H1 (cell line): ENCODE measurements at regions not wholly inside any gene's neighbourhood (a gene's known extent, or its start where the extent isn't known, plus 50 kb on each side); places are given as distances from the start of the nearest gene placed in this dataset.

ENCODE experiments used
- CTCF ChIA-PET: fragments of 300-600 bp; sonication (Branson Sonifier 250); formaldehyde crosslinking; loops from one replicate; lab custom pipeline; 2021; ENCODE audit not compliant: partially characterized antibody; lab: Charles Lee
- POLR2A ChIA-PET: fragments of 300-600 bp; sonication (Branson Sonifier 250); formaldehyde crosslinking; loops from one replicate; lab custom pipeline; 2021; ENCODE audit warnings: inconsistent platforms; ENCODE audit not compliant: partially characterized antibody; lab: Charles Lee
- DNase-seq, 2 experiments: peaks; one replicate each; pipeline versions ENCODE4 v3.0.0 to v3.0.0-alpha.2; 2010 to 2022; ENCODE audit warnings: low spot score in 2 of 2, low read depth in 1 of 2, mixed read lengths in 1 of 2
- FAIRE-seq: peaks from 2 replicates; lab custom pipeline; 2011; peaks lifted over from hg19 to GRCh38; lab: Jason Lieb, UNC
- H2AFZ ChIP-seq: 2 replicates; pipeline ENCODE4 v1.8.1; 2012; ENCODE audit warnings: low read length, inconsistent platforms
- H2AK5ac ChIP-seq: 2 replicates; pipeline ENCODE4 v1.6.1; 2013; ENCODE audit warnings: low read depth, low read length
- H2BK120ac ChIP-seq: replicated peaks from 2 replicates; pipeline ENCODE3; 2013; ENCODE audit warnings: low read depth, low read length, inconsistent platforms
- H2BK12ac ChIP-seq: 2 replicates; pipeline ENCODE4 v1.6.1; 2013; ENCODE audit warnings: low read depth, low read length
- H2BK15ac ChIP-seq: 2 replicates; pipeline ENCODE4 v1.6.1; 2013; ENCODE audit warnings: low read length
- H2BK20ac ChIP-seq: 2 replicates; pipeline ENCODE4 v1.6.1; 2013; ENCODE audit warnings: low read length
- H2BK5ac ChIP-seq: 2 replicates; pipeline ENCODE4 v1.6.1; 2013; ENCODE audit warnings: low read depth, low read length
- H3K14ac ChIP-seq: 2 replicates; pipeline ENCODE4 v1.6.1; 2013; ENCODE audit warnings: inconsistent platforms; ENCODE audit not compliant: insufficient read length
- H3K18ac ChIP-seq: 2 replicates; pipeline ENCODE4 v1.6.1; 2013; ENCODE audit warnings: low read length; ENCODE audit errors: extremely low read depth
- H3K23ac ChIP-seq: 2 replicates; pipeline ENCODE4 v1.6.1; 2013; ENCODE audit warnings: inconsistent platforms; ENCODE audit not compliant: insufficient read length
- H3K23me2 ChIP-seq: 2 replicates; pipeline ENCODE4 v1.6.1; 2013; ENCODE audit warnings: low read depth, low read length
- H3K27ac ChIP-seq: 2 replicates; pipeline ENCODE4 v1.6.1; 2011; ENCODE audit warnings: low read depth, low read length, inconsistent platforms
- H3K27me3 ChIP-seq, 4 experiments: replicated peaks in 1 of 4; 1 replicate in 1 of 4; 2 replicates in 3 of 4; pipeline versions ENCODE4 v1.6.1 to v1.8.1; 2011 to 2013; ENCODE audit warnings: low read length in 3 of 4, mild to moderate bottlenecking in 3 of 4, inconsistent platforms in 2 of 4, mixed read lengths in 2 of 4, moderate library complexity in 1 of 4; ENCODE audit not compliant: control insufficient read depth in 3 of 4, insufficient read depth in 3 of 4; ENCODE audit errors: extremely low read depth in 1 of 4
- H3K36me3 ChIP-seq, 4 experiments: 2 replicates each; pipeline versions ENCODE4 v1.6.1 to v1.8.1; 2011 to 2013; ENCODE audit warnings: mild to moderate bottlenecking in 4 of 4, low read length in 3 of 4, moderate library complexity in 2 of 4, control low read depth in 1 of 4, inconsistent platforms in 1 of 4; ENCODE audit not compliant: insufficient read depth in 4 of 4, control insufficient read depth in 2 of 4
- H3K4ac ChIP-seq: replicated peaks from 2 replicates; pipeline ENCODE3; 2013; ENCODE audit warnings: low read length, low read depth, mixed read lengths, inconsistent platforms; ENCODE audit not compliant: insufficient read length
- H3K4me1 ChIP-seq, 4 experiments: replicated peaks in 1 of 4; 1 replicate in 1 of 4; 2 replicates in 3 of 4; pipeline versions ENCODE4 v1.6.1 to v1.8.1; 2011 to 2013; ENCODE audit warnings: low read length in 3 of 4, inconsistent platforms in 2 of 4, mixed read lengths in 1 of 4; ENCODE audit not compliant: insufficient read depth in 4 of 4, control insufficient read depth in 3 of 4
- H3K4me2 ChIP-seq, 2 experiments: 2 replicates each; pipeline versions ENCODE4 v1.6.1 to v1.8.1; 2011 to 2013; ENCODE audit warnings: low read depth in 2 of 2, low read length in 2 of 2, control low read depth in 1 of 2, inconsistent platforms in 1 of 2, mild to moderate bottlenecking in 1 of 2; ENCODE audit not compliant: insufficient read depth in 1 of 2
- H3K4me3 ChIP-seq, 4 experiments: fragments of 200-600, 300-600 bp in 1 of 4; sonication (generic), shearing (Covaris generic), sonication (Bioruptor Twin) in 1 of 4; 2 replicates each; pipeline versions ENCODE4 v1.5.1 to v1.8.1; 2011 to 2016; ENCODE audit warnings: low read length in 4 of 4, low read depth in 3 of 4, control low read depth in 2 of 4, inconsistent platforms in 2 of 4, mild to moderate bottlenecking in 2 of 4, mixed read lengths in 1 of 4, moderate library complexity in 1 of 4; ENCODE audit not compliant: insufficient read depth in 2 of 4; ENCODE audit errors: extremely low read depth in 1 of 4
- H3K56ac ChIP-seq: replicated peaks from 2 replicates; pipeline ENCODE3; 2013; ENCODE audit warnings: low read depth, mild to moderate bottlenecking, mixed read lengths, low read length, inconsistent platforms; ENCODE audit not compliant: insufficient read length
- H3K79me1 ChIP-seq: 2 replicates; pipeline ENCODE4 v1.6.1; 2013; ENCODE audit warnings: low read depth, low read length, control low read depth
- H3K79me2 ChIP-seq, 2 experiments: 2 replicates each; pipeline versions ENCODE4 v1.6.1 to v1.8.1; 2012 to 2013; ENCODE audit warnings: low read length in 2 of 2, mild to moderate bottlenecking in 2 of 2, inconsistent platforms in 1 of 2; ENCODE audit not compliant: insufficient read depth in 2 of 2, control insufficient read depth in 1 of 2
- H3K9ac ChIP-seq, 4 experiments: replicated peaks in 1 of 4; 1 replicate in 1 of 4; 2 replicates in 3 of 4; pipeline versions ENCODE4 v1.6.1 to v1.8.1; 2011 to 2013; ENCODE audit warnings: low read depth in 3 of 4, low read length in 3 of 4, control low read depth in 2 of 4, mild to moderate bottlenecking in 2 of 4, moderate library complexity in 2 of 4, inconsistent platforms in 1 of 4; ENCODE audit errors: extremely low read depth in 1 of 4
- H3K9me3 ChIP-seq, 2 experiments: 2 replicates each; pipeline versions ENCODE4 v1.6.1 to v1.8.1; 2012 to 2013; ENCODE audit warnings: mild to moderate bottlenecking in 2 of 2, moderate library complexity in 2 of 2, control low read depth in 1 of 2, inconsistent platforms in 1 of 2, low read depth in 1 of 2, low read length in 1 of 2, mixed read lengths in 1 of 2; ENCODE audit not compliant: insufficient read depth in 2 of 2
- H4K20me1 ChIP-seq, 2 experiments: replicated peaks in 1 of 2; 2 replicates each; pipeline versions ENCODE3 to v1.8.1; 2011 to 2013; ENCODE audit warnings: inconsistent platforms in 2 of 2, low read length in 2 of 2, mild to moderate bottlenecking in 1 of 2; ENCODE audit not compliant: insufficient read depth in 2 of 2, control insufficient read depth in 1 of 2
- H4K5ac ChIP-seq: 2 replicates; pipeline ENCODE4 v1.6.1; 2013; ENCODE audit warnings: low read length, low read depth, mixed read lengths, inconsistent platforms; ENCODE audit not compliant: insufficient read length
- H4K8ac ChIP-seq: 2 replicates; pipeline ENCODE4 v1.8.0; 2013; ENCODE audit warnings: mild to moderate bottlenecking, moderate library complexity, low read length, inconsistent platforms; ENCODE audit not compliant: insufficient read depth; ENCODE audit errors: extremely low read depth
- H4K91ac ChIP-seq: replicated peaks from 2 replicates; pipeline ENCODE3; 2013; ENCODE audit warnings: low read length, mixed read lengths, inconsistent platforms; ENCODE audit not compliant: insufficient read length
- BCL11A ChIP-seq, 2 experiments: IDR thresholded peaks; one replicate each; pipeline ENCODE4 v1.6.1; 2011; ENCODE audit warnings: low read depth in 2 of 2, low read length in 2 of 2, mild to moderate bottlenecking in 2 of 2
- CBX5 ChIP-seq: fragments of 300-800, 300-1000 bp; sonication (generic); IDR thresholded peaks from 2 replicates; pipeline ENCODE4 v1.7.1; 2016; ENCODE audit warnings: antibody characterized with exemption, low read length, low read depth
- CEBPB ChIP-seq: IDR thresholded peaks from 2 replicates; pipeline ENCODE4 v1.6.1; 2012; ENCODE audit warnings: low read depth, low read length
- CHD2 ChIP-seq: IDR thresholded peaks from 2 replicates; pipeline ENCODE4 v1.6.1; 2012; ENCODE audit warnings: low read length, improper control_type of control experiment
- EGR1 ChIP-seq: IDR thresholded peaks from 2 replicates; pipeline ENCODE4 v1.6.1; 2011; ENCODE audit warnings: low read depth, low read length, borderline replicate concordance
- EP300 ChIP-seq, 2 experiments: IDR thresholded peaks; 1 replicate in 1 of 2; 2 replicates in 1 of 2; pipeline ENCODE4 v1.6.1; 2011 to 2012; ENCODE audit warnings: low read depth in 2 of 2, low read length in 2 of 2, mild to moderate bottlenecking in 2 of 2, borderline replicate concordance in 1 of 2, inconsistent platforms in 1 of 2, moderate library complexity in 1 of 2
- KDM1A ChIP-seq: fragments of 200-600, 300-600 bp; sonication (generic); IDR thresholded peaks from 2 replicates; pipeline ENCODE4 v1.7.1; 2016; ENCODE audit warnings: mild to moderate bottlenecking, low read length, borderline replicate concordance
- POU5F1 ChIP-seq: IDR thresholded peaks from 2 replicates; pipeline ENCODE4 v1.6.1; 2011; ENCODE audit warnings: low read depth, mild to moderate bottlenecking, low read length, moderate library complexity
- RNF2 ChIP-seq: fragments of 200-900, 300-1000 bp; sonication (generic); IDR thresholded peaks from 2 replicates; pipeline ENCODE4 v1.7.1; 2016; ENCODE audit warnings: borderline replicate concordance, low read depth, mild to moderate bottlenecking, antibody characterized with exemption, low read length; ENCODE audit not compliant: poor library complexity, severe bottlenecking; ENCODE audit errors: missing control alignments
- SP2 ChIP-seq: IDR thresholded peaks from 2 replicates; pipeline ENCODE4 v1.6.1; 2012; ENCODE audit warnings: mild to moderate bottlenecking, low read length, inconsistent platforms
- ZNF274 ChIP-seq: IDR thresholded peaks from 2 replicates; pipeline ENCODE4 v1.7.0; 2012; ENCODE audit warnings: low read length, borderline replicate concordance; ENCODE audit errors: extremely low read depth
- WGBS, 2 experiments: shearing (Covaris generic) in 1 of 2; methylation state at CpG; one replicate each; pipeline versions ENCODE4 v1.1.6 to v1.1.7; 2013 to 2015; ENCODE audit warnings: low lambda C conversion rate in 2 of 2, mixed read lengths in 2 of 2, inconsistent platforms in 1 of 2, low coverage in 1 of 2, missing lambda C conversion rate in 1 of 2; ENCODE audit not compliant: insufficient replicate concordance in 2 of 2, insufficient coverage in 1 of 2, insufficient read length in 1 of 2; ENCODE audit errors: extremely low coverage in 1 of 2, missing lambda C conversion rate in 1 of 2; 5-methylcytosine and 5-hydroxymethylcytosine counted together

GRCh38 chr2:226184940-226185615 is 614.5 kb downstream of the IRS1 start:
- H3K79me1 ChIP-seq, result no peaks in the 10 kb centered on the region
- H4K91ac ChIP-seq, result no peak overlapping the region
- no peak overlapping the region for H4K8ac ChIP-seq
- H3K27me3 ChIP-seq, result no peaks in the 10 kb centered on the region
- no peak overlapping the region for H3K56ac ChIP-seq
- H3K23me2 ChIP-seq, result no peaks in the 10 kb centered on the region; the same call in 1 of the 2 replicates
- no peaks in the 10 kb centered on the region for H3K9me3 ChIP-seq
- 82% methylated on average over 6 of the region's 6 CpGs; no CpG with 5 or more reads in 1 of the 2 experiments for WGBS, 2 experiments
- H3K79me2 ChIP-seq, result no peaks in the 10 kb centered on the region
- DNase-seq, result no peak
- TF ChIP-seq EGR1 (no peak), KDM1A (no peak), CEBPB (no peak), SP2 (no peak), ZNF274 (no peak), RNF2 (no peak), CBX5 (no peak), CHD2 (no peak), EP300 (IDR thresholded peaks at IDR 0.05; ENCODE audit: borderline replicate concordance in 1 of 2, low read depth in 2 of 2, low read length in 2 of 2) (no peak), POU5F1 (no peak), BCL11A (IDR thresholded peaks at IDR 0.05; ENCODE audit: low read depth in 2 of 2, low read length in 2 of 2) (no peak)
- no peak overlapping the region for H3K4ac ChIP-seq
- H3K18ac ChIP-seq, result no peak overlapping the region
- no peak overlapping the region for H2AK5ac ChIP-seq
- H4K5ac ChIP-seq, result no peak overlapping the region
- H4K20me1 ChIP-seq, result no peaks in the 10 kb centered on the region
- no peak for FAIRE-seq
- H2BK15ac ChIP-seq, result no peak overlapping the region
- ChIA-PET POLR2A (no interaction called here), CTCF (interaction anchor here (1.5 to 2.0 kb wide), 3 partner anchors 12 to 31 kb away, joined by 4 to 8 read pairs (median 6); no protein-coding TSS in a partner anchor)
- no peak overlapping the region for H3K14ac ChIP-seq
- no peak overlapping the region for H2BK20ac ChIP-seq
- H3K36me3 ChIP-seq, result no peaks in the 10 kb centered on the region
- H3K4me3 ChIP-seq, result no peak overlapping the region
- no peak overlapping the region for H2BK5ac ChIP-seq
- H2BK12ac ChIP-seq, result no peak overlapping the region
- H2AFZ ChIP-seq, result peak overlapping the region; percentile 55; the same call in 1 of the 2 replicates
- no peak overlapping the region for H3K4me2 ChIP-seq
- peaks cover 0 to 5% (median 2%) of the 10 kb centered on the region in 4 experiments; a peak in 2 of 7 replicates for H3K4me1 ChIP-seq
- no peak overlapping the region for H3K9ac ChIP-seq
- H3K27ac ChIP-seq, result no peak overlapping the region
- H2BK120ac ChIP-seq, result peak overlapping the region; percentile 24
- no peak overlapping the region for H3K23ac ChIP-seq
